NCI-H510A treated with DMSO at 0.1 percent for 48 hours (cell line): ENCODE measurements at regions not wholly inside any gene's neighbourhood (a gene's known extent, or its start where the extent isn't known, plus 50 kb on each side); places are given as distances from the start of the nearest gene placed in this dataset.
"Not testable (repeated sequence)": the region's sequence is repeated elsewhere in the genome, so short reads cannot be mapped to it uniquely, and the experiment has no call there.

Experiments used
- DNase-seq: peaks from one replicate; lab custom pipeline; 2025; lab: John Stamatoyannopoulos, UW

DNA sequence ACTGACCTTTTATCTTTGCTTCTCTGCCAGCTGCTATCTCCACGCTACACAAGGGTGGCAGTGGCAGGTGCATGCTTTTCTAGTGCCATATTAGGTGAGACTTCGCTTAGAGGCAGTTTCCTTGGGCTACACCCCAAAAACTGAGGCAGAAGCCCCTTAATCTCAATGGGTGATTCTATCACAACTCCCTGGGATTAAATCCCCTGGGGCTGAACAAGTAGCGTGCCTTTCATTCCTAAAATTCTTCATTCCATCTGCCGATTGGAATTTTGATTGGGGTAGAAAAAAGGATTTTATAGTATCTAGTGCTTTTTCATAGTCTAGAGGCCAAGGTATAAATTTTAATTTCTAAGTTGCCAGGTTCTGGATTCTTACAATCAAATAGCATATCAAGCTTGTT is 1040.5 kb upstream of the ACVR2A start:
- DNase-seq = no peak

DNA sequence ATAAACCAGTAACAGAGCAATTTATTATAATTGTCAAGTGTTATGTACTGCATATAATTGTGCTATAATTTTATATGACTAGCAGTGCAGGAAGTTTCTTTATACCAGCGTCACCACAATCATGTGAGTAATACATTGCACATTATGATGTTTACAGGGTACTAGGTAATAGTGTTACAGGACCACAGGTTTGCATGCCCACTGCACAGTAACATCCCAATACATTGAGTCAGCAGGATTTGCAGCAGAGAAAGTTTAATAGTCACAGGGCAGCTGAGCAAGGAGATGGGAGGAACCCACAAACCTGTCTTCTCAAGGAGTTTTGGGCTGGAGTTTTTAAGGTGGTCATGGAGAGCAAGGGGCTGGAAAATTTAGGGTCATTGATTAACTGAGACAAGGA is 1042.9 kb upstream of the ACVR2A start:
- DNase-seq = no peak

DNA sequence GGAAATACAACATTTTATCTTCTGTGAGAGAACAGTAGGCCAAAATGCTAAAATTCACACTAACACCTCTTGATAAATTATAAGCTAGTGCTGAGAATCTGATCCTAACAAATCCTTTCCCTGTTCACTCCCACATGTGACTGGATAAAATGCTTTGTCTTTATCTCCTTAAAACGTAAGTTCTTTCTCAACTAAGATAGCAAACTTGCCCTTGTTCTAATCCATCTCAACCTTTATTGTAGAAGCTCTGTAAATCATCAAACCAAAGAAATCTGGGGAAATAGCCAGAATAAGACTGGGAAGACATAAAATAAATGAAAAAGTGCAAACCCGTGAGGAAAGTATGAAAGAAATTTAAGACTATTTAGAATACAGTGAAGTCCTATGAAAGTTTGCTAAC is 1058.4 kb upstream of the ACVR2A start:
- DNase-seq = no peak

DNA sequence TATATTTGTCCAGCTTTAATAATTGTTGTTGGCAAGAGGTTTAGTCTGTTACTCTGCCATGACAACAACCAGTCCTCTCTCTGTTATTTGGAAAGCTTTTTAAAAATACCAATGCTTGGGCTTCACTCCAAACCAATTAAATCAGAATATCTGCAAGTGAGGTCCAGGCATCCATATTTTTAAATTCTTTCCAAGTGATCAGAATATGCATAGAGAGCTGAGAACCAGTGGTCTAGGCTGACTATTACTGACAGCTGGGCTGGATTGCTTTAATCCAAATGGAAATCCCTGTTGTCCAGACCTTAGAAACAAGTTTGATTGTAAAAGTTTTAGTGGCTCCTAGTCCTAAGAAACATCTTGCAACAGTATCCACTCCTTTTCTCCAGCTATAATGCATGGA is 1059.7 kb upstream of the ACVR2A start:
- DNase-seq = no peak

DNA sequence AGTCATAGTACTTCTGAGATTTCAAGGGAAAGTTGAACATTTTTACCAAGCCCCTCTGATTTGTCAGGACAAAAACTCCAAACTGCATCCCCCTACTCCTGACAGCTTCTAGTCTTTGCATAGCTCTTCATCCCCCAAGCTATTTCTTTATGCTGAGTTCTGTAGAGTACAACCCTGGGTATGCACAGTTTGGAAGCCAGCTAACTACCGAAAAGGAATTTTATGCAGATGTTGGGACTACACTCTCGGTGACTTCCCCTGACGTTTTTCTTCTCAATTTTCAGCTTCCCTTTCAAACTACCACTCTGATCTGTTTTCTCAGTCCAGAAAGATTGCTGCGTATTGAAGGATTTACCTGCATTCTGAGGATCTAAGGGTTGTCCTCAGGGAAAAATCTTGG is 1060.2 kb upstream of the ACVR2A start:
- no peak for DNase-seq

DNA sequence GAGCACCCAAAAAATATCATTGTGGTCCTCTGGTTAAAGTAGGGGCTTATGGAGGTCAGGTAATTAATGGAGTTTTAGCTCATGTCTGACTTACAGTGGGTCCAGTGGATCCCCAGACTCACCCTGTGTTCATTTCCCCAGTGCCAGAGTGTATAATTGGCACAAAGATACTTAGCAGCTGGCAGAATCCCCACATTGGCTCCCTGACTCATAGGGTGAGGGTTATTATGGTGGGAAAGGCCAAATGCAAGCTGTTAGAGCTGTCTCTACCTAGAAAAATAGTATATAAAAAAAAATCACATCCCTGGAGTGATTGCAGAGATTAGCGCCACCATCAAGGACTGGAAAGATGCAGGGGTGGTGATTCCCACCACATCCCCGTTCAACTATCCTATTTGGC is 1067.6 kb upstream of the ACVR2A start:
- no peak for DNase-seq

DNA sequence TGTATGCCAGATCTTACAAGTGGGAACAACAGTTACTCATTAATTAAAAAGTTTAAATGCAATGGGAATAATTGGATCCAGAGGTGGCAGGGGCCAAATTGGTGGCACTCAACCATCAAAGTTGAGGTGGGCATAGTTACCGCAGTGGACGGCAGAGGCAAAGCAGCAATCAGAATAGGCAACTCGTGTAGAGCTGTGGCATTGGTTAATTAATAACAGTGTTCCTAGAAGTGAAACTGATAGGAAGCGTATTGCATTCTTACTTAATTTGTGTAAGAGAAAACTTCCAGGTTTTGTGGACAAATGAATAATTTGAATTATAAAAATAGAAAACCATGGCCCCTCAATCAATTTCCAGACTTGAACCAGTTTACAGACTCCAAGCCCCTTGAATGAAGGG is 1068.2 kb upstream of the ACVR2A start:
- DNase-seq = no peak

DNA sequence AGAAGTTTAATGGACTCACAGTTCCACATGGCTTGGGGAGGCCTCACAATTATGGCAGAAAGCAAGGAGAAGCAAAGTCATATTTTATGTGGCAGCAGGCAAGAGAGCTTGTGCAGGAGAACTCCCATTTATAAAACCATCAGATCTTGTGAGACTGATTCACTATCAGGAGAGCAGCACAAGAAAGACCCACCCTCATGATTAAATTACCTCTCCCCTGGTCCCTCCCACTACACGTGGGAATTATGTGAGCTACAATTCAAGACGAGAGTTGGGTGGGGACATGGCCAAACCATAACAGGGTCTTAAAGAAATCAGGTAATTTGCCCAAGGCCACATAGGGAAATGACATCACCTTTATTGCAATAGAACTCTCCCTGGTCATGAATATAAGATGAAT is 1073.3 kb upstream of the ACVR2A start:
- no peak for DNase-seq

DNA sequence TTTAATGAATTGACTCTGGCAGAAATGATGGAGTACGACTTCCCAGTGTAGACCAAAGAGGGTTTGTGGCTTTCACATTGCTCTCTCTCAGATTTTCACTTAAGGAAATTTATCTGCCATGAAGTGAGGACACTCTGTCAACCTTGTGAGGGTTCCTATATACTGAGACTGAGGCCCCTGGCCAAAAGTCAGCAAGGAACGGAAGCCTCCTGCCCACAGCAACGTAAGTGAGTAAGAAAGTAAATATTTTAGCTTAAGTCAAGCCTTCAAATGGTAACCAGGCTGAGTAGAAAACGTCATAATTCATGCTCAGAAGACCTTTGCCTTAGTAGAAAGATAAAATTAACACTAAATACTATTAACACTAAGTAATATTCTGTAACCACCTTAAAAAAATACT is 1080.5 kb upstream of the ACVR2A start:
- DNase-seq = no peak

DNA sequence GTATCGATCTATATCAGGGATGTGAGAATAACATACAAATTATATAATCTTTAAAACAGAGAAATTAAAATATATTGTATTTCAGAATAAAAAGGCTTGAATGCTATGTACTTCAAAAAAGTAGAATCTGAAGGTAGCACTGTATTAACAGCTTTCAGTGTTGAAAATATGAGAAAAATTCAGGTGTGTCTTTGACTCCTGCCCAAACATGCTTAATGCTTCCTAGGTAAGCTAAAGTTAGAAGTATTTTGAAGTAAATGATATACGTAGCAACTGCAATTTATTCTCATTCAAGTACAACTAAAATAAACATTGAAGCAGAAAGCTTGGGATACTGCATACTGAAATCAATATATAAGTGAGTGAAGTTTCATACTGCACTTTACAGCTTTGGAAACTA is 1082.0 kb upstream of the ACVR2A start:
- DNase-seq = no peak

DNA sequence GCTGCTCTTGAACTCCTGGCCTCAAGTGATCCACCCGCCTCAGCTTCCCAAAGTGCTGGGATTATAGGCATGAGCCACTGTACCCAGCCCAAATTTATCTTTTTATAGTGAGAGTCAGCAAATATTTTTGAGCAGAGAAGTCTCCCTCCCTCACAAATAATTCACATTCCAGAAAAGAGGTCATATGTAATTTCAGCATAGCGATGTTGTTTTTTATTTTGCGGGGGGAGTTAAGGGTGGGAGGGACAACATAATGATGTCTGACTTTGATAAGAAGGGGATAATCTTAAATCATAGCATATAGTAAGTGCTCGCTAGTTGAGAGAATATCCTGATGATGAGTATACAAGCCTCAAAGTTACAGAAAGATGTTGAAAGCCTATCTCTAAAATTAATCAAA is 1090.2 kb upstream of the ACVR2A start:
- no peak for DNase-seq

DNA sequence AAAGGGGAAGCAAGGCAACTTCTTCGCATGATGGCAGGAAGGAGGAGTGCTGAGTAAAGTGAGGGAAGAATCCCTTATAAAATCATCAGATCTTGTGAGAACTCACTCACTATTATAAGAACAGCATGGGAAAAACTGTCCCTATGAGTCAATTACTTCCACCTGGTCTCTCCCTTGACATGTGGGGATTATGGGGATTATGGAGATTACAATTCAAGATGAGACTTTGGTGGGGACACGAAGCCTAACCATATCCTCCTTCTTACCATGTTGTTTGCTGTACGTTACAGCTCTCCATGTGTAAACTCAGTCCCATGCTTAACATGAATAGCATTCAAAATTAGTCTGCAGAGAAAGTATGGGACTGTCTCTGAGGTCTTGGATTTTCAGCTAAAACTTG is 1096.8 kb upstream of the ACVR2A start:
- DNase-seq = no peak

DNA sequence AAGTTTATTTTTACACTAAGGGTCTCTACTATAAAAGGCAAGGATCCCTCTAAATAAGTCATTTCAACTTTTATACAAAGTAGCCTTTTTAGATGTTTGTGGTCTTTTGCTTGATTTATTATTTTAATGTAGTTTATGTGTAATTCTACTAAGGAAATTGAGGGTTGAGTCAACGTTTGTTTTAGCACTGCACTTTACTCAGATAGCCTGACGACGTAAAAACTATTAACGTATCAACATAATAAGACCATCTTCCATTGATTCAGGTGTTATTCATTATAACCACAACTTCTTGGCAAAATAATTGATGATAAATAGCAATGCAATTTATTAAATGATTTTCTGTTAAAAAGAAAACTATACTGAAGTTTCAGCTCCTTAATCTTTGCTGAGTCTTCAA is 1103.6 kb upstream of the ACVR2A start:
- DNase-seq = no peak

DNA sequence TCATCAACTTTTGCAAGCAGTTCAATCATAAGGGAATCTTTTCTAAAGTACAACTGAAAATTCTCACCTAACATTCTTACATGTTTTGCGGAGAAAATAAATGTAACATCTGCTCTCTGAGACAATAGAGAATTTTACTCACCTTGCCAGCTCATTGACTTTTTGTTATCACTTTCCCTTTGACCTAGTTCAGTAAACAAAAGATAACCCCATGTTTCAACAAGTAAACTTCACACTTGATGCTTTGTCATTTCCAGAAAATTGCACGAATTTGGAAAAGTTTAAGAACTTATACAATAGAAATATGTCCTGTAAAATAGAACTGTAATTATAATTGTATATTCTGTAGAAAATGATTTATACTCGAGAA is 1110.0 kb upstream of the ACVR2A start:
- no peak for DNase-seq

DNA sequence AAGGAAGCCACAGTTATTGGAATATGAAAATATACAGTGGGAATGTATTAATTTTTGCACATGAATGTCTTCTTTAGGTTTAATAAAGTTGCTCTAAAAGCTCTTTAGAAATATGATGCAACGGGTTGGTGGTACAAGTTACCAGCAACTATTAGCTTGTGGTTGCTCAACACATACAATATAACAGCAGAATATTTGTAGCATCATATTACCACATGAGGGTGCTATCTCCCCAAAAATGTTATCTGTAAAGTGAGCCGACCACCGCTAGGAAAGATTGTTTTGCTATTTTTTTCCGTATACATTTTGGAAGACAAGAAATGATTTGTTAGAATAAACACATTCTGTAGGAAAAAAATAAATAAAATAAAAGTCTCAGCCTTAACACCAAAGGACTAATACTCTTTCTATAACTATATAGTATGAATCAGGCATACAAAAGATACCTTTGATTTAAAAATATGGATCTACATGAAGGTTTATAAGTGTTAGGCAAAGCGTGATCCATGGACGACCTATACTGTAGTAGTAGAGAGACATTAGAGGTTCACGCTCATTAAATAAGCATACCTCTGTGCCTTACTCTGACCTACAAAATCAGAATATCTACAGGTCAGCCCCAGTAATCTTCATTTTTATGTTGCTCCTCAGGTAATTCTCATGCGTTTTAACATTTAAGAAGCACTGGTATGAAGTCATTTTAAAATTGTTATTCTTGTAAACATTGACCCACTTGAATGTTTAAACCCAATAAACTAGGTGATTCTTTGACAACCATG is 1110.6 kb upstream of the ACVR2A start:
- DNase-seq = peak; percentile 70

DNA sequence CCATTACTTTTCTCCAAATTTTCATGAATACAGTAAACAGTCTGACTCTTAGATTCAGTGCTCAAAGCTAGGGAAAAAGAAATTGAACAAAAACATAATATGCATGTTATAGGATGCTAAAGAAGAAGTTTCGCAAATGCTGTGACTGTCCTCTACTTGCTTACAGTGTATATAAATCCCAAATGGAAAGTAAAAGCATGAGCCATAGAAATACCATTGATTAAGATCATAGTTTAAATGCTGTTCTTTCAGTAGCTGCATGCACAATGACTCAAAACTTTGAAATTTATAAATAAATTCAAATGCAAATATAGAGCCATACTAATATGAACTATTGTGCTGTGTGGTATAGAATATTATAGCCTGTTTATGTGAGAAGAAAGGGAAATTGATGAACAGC is 1113.9 kb upstream of the ACVR2A start:
- no peak for DNase-seq

DNA sequence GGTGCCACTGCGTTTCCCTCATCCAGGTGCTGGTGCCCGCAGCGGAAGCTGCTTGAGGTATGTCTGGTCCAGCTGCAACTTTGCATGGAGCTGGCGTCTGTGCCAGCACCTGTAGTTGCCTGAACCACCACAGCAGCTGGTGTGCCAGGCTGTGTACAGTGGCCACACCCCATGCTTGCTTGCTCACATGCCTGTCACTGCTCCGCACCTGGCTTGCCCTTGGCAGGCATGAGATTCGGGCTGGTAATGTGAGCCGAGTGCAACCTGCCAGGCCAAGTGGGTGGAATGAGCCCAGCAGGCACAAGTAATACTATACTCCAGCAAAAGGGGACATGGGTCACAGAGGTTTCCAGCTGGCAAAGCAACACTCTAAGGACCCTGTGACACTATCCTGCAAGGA is 1123.3 kb upstream of the ACVR2A start:
- no peak for DNase-seq

DNA sequence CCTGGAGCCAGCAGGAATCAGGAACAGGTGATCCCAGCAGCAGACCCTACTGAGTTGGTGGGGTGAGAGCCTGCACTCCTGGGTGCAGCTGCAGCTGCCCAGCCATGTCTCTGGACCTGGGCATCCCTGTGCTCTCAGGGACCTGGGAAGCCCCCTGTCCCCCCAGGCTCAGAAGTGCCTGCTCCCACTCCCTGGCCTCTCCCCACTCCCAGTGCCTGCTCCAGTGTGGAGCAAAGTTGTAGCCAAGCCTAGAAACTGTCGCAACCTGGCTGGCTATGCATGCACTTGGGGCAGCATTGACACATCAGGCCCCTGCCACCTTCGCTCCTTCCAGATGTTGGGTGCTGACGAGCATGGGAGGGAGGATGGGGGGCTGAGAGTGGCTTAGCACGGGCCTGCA is 1124.7 kb upstream of the ACVR2A start:
- no peak for DNase-seq

DNA sequence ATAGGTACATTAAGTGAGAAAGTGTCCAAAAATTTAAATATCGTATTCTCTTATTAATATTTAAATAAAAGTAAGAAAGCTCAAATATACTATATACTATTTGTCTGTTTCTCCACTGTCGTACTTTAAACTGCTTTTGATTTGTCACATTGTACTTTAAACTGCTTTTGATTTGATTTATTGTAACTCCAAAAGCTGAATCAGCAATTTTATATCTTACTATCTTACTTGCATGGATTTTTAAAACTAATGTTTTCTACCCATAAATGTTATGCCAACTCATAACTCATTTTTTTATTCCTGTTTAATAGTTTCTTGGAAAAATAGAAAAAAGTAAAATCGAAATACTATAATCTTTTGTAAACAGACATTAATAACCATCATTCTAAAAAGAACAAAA is 1128.2 kb upstream of the ACVR2A start:
- no peak for DNase-seq

DNA sequence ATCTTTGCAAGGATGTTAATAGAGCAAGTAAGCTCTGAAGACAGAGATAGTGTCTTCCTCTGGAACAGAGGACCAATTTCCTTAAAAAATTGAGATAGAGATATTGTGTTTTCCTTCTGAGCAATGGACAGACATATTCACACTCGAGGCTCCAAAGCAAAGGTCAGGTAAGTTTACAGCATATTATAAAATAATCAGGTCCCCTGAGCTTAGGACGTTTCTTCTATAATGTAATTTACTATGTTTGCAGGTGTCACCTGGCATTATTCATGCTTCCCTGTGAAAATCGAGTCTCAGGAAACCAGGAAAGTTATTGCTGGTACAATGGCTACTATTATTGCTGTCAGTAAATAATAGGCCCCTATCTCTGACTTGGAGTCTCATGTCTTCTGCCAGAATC is 1135.8 kb upstream of the ACVR2A start:
- DNase-seq = no peak

DNA sequence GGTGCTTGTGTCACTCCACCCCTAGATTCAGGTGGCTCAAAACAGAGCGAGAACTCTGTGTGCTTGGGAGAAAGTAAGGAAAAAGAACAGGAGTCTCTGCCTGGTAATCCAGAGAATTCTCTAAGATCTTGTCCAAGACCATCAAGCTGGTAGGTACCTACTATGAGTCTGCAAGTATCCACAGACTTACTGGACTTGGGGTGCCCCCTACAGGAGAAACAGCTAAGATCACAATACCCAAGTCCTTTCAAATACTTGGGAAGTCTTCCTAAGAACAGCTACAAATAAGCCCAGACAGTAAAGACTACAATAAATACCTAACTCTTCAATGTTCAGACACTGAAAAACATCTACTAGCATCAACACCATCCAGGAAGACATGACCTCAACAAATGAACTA is 1143.6 kb upstream of the ACVR2A start:
- DNase-seq = no peak

DNA sequence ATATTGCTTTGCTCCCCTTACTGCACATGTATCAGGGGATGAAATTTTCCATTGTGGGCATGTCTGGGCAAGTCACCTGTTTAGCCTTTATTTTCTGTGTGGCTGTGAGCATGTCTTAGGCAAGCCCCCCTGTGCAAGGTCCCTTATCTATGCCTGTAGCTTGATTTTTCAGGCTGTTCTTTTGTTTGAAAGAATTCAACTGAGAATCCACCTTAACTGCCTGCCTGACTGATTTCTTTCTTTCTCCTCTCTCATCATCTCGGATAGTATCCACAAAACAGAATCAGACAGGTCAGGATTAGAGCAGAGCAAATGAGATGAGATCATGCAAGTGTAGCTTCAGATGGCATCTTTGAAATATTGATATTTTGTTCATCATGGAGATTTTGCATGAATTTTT is 1147.5 kb upstream of the ACVR2A start:
- DNase-seq = no peak

DNA sequence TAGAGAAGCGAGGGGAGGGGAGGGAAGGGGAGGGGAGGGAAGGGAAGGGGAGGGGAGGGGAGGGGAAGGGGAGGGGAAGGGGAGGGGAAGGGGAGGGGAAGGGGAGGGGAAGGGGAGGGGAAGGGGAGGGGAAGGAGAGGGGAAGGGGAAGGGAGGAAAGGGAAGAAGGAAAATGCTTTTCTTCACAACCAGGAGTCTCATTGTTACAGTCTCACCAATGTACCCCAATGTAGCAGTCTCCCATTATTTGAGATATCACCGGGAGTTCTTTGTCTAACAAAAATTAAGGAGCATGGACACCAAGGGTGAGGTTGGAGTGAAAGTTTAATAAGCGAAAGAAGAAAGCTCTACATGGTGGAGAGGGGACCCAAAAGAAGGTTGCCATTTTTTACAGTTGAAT is 1148.0 kb upstream of the ACVR2A start:
- not testable (repeated sequence) for DNase-seq

DNA sequence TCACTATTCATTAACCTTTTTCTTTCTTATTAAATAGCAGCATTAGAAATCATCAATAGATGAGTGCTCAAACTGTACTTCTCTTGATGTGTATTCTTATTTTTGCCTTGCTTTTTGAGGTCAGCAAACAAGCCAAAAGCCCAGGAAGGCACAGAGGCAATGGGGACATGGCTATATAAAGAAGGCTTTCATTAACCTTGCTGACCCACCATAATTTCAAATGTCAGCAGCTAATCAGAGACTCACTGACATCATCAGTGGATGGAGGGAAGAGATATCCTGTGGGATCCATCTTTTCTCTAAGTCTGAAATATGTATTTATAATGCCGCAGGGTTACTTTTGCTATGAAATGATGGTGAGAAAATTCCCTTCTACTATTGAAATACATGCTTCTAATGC is 1162.8 kb upstream of the ACVR2A start:
- DNase-seq = no peak

DNA sequence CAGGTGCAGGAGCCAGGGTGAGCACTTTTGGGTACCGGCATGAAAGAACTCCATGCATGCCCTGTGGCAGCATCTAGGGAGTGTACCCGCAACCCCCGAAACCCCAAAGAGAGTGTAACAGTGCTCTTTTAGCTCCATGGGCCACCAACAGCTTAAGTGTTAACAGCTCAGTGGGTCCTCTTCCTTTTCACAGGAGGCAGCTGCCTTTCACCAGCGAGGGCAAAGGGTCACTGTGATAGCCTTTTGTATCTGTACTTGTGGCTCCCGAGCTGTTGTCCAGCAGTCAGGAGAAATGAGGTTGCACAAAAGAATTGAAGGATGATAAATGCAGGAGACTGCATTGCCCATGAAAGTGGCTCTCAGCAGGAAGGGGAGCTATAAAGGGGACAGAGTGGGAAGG is 1166.3 kb upstream of the ACVR2A start:
- no peak for DNase-seq
